ENCODE measurements at regions not wholly inside any gene's neighbourhood (a gene's known extent, or its start where the extent isn't known, plus 50 kb on each side); places are given as distances from the start of the nearest gene placed in this dataset.

GRCh38 chr2:145085612-145086011 is 565.7 kb upstream of the ZEB2 start:
- no peak for DNase-seq (ENCODE audit: low spot score)
- Histone ChIP-seq H3K36me3 (ENCODE audit: low read depth) (no peaks in the 10 kb centered on the region), H3K27ac (ENCODE audit: poor library complexity, severe bottlenecking) (no peak overlapping the region), H3K4me1 (ENCODE audit: insufficient read depth, poor library complexity, severe bottlenecking) (no peaks in the 10 kb centered on the region), H3K9me3 (ENCODE audit: severe bottlenecking) (no peaks in the 10 kb centered on the region), H3K4me3 (ENCODE audit: severe bottlenecking) (no peak overlapping the region), H3K27me3 (ENCODE audit: insufficient read depth, poor library complexity, severe bottlenecking) (no peaks in the 10 kb centered on the region)
- ATAC-seq (ENCODE audit: low read depth): no peak
- no peak for TF ChIP-seq CTCF (IDR thresholded peaks at IDR 0.05; ENCODE audit: poor library complexity, severe bottlenecking)

GRCh38 chr2:145080426-145080825 is 560.5 kb upstream of the ZEB2 start:
- no peak overlapping the region for H3K27ac ChIP-seq (ENCODE audit: poor library complexity, severe bottlenecking)
- no peaks in the 10 kb centered on the region for H3K27me3 ChIP-seq (ENCODE audit: insufficient read depth, poor library complexity, severe bottlenecking)
- no peak overlapping the region for H3K4me3 ChIP-seq (ENCODE audit: severe bottlenecking)
- DNase-seq (ENCODE audit: low spot score) (no peak), ATAC-seq (ENCODE audit: low read depth) (no peak)
- no peaks in the 10 kb centered on the region for H3K36me3 ChIP-seq (ENCODE audit: low read depth)
- TF ChIP-seq CTCF (IDR thresholded peaks at IDR 0.05; ENCODE audit: poor library complexity, severe bottlenecking): no peak
- no peaks in the 10 kb centered on the region for H3K4me1 ChIP-seq (ENCODE audit: insufficient read depth, poor library complexity, severe bottlenecking)
- no peaks in the 10 kb centered on the region for H3K9me3 ChIP-seq (ENCODE audit: severe bottlenecking)

- no peak overlapping the region for H3K27ac ChIP-seq (ENCODE audit: poor library complexity, severe bottlenecking)
- no peaks in the 10 kb centered on the region for H3K27me3 ChIP-seq (ENCODE audit: insufficient read depth, poor library complexity, severe bottlenecking)
- no peak overlapping the region for H3K4me3 ChIP-seq (ENCODE audit: severe bottlenecking)
- H3K36me3 ChIP-seq (ENCODE audit: low read depth): no peaks in the 10 kb centered on the region
- no peak for TF ChIP-seq CTCF (IDR thresholded peaks at IDR 0.05; ENCODE audit: poor library complexity, severe bottlenecking)
- DNase-seq (ENCODE audit: low spot score) (no peak), ATAC-seq (ENCODE audit: low read depth) (no peak)
- H3K9me3 ChIP-seq (ENCODE audit: severe bottlenecking): no peaks in the 10 kb centered on the region
- H3K4me1 ChIP-seq (ENCODE audit: insufficient read depth, poor library complexity, severe bottlenecking): no peaks in the 10 kb centered on the region
These were observed 559.7 kb upstream of the ZEB2 start for GRCh38 chr2:145079641-145080040.

- TF ChIP-seq CTCF (IDR thresholded peaks at IDR 0.05; ENCODE audit: poor library complexity, severe bottlenecking): no peak
- no peaks in the 10 kb centered on the region for H3K27me3 ChIP-seq (ENCODE audit: insufficient read depth, poor library complexity, severe bottlenecking)
- no peak overlapping the region for H3K4me3 ChIP-seq (ENCODE audit: severe bottlenecking)
- no peak for DNase-seq (ENCODE audit: low spot score)
- no peak for ATAC-seq (ENCODE audit: low read depth)
- no peaks in the 10 kb centered on the region for H3K9me3 ChIP-seq (ENCODE audit: severe bottlenecking)
- no peak overlapping the region for H3K27ac ChIP-seq (ENCODE audit: poor library complexity, severe bottlenecking)
- no peaks in the 10 kb centered on the region for H3K36me3 ChIP-seq (ENCODE audit: low read depth)
- no peaks in the 10 kb centered on the region for H3K4me1 ChIP-seq (ENCODE audit: insufficient read depth, poor library complexity, severe bottlenecking)
These were observed 559.0 kb upstream of the ZEB2 start for GRCh38 chr2:145078923-145079322.

- no peak for TF ChIP-seq CTCF (IDR thresholded peaks at IDR 0.05; ENCODE audit: poor library complexity, severe bottlenecking)
- H3K9me3 ChIP-seq (ENCODE audit: severe bottlenecking): no peaks in the 10 kb centered on the region
- no peaks in the 10 kb centered on the region for H3K27me3 ChIP-seq (ENCODE audit: insufficient read depth, poor library complexity, severe bottlenecking)
- no peaks in the 10 kb centered on the region for H3K36me3 ChIP-seq (ENCODE audit: low read depth)
- no peak for ATAC-seq (ENCODE audit: low read depth)
- no peaks in the 10 kb centered on the region for H3K4me1 ChIP-seq (ENCODE audit: insufficient read depth, poor library complexity, severe bottlenecking)
- H3K4me3 ChIP-seq (ENCODE audit: severe bottlenecking): no peak overlapping the region
- no peak for DNase-seq (ENCODE audit: low spot score)
- no peak overlapping the region for H3K27ac ChIP-seq (ENCODE audit: poor library complexity, severe bottlenecking)
These were observed 556.2 kb upstream of the ZEB2 start for GRCh38 chr2:145076085-145076484.

Measured in RWPE2 (cell line).